AG09309 (cell line): ENCODE measurements at regions not wholly inside any gene's neighbourhood (a gene's known extent, or its start where the extent isn't known, plus 50 kb on each side); places are given as distances from the start of the nearest gene placed in this dataset.
"Not testable (repeated sequence)": the region's sequence is repeated elsewhere in the genome, so short reads cannot be mapped to it uniquely, and the experiment has no call there.

Experiments
- DNase-seq: peaks from one replicate; pipeline ENCODE4 v3.0.0-alpha.2; 2010; ENCODE audit warnings: low read depth
- H3K4me3 ChIP-seq: 2 replicates; pipeline ENCODE4 v1.5.1; 2011; ENCODE audit warnings: mild to moderate bottlenecking, low read depth, low read length, moderate library complexity; ENCODE audit not compliant: control insufficient read depth
- CTCF ChIP-seq: IDR thresholded peaks from 2 replicates; pipeline ENCODE4 v1.5.1; 2011; ENCODE audit warnings: mild to moderate bottlenecking, low read depth, low read length, inconsistent platforms; ENCODE audit not compliant: insufficient read depth, control insufficient read depth; ENCODE audit errors: missing control alignments

GRCh38 chr11:7143908-7144307 is 55.1 kb downstream of the RBMXL2 start:
- peak; percentile 17 for TF ChIP-seq CTCF
- DNase-seq, result peak; percentile 1
- no peak overlapping the region for H3K4me3 ChIP-seq

DNA sequence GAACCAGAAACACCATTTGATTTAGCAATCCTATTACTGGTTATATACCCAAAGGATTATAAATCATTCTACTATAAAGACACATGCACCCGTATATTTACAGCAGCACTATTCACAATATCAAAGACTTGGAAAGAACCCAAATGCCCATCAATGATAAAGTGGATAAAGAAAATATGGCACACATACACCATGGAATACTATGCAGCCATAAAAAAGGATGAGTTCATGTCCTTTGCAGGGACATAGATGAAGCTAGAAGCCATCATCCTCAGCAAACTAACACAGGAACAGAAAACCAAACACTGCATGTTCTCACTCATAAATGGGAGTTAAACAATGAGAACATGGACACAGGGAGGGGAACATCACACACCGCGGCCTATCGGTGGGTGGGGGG is 61.3 kb downstream of the RBMXL2 start:
- not testable (repeated sequence) for H3K4me3 ChIP-seq, DNase-seq

DNA sequence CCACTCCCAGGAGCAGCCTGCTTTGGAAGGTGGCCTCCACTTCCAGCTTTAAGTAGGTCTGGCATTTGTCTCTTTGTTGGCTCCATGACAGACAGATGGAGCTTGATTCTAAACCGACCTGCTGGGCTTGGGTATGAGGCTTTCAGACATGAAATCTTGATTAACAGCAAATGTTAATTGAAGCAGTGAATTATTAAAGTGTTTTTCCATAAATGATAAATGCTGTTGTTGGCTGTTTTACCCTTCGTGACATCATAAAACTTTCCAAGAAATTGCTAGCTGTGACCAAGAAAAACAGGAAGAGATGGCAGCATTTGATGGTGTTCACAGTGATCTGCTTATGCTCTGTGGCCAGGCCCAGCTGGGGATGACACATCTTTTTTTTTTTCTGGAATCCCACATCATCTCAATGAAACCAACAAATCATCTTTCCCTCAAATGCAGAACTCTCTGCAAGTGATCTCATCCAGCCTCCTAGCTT is 66.1 kb downstream of the RBMXL2 start:
- H3K4me3 ChIP-seq, result no peak overlapping the region
- no peak for DNase-seq
- no peak for TF ChIP-seq CTCF

- no peak for TF ChIP-seq CTCF
- no peak overlapping the region for H3K4me3 ChIP-seq
- no peak for DNase-seq
These were observed 72.2 kb downstream of the RBMXL2 start for GRCh38 chr11:7160814-7161489.

- no peak overlapping the region for H3K4me3 ChIP-seq
- no peak for TF ChIP-seq CTCF
- no peak for DNase-seq
These were observed 77.1 kb downstream of the RBMXL2 start for GRCh38 chr11:7165911-7166310.

DNA sequence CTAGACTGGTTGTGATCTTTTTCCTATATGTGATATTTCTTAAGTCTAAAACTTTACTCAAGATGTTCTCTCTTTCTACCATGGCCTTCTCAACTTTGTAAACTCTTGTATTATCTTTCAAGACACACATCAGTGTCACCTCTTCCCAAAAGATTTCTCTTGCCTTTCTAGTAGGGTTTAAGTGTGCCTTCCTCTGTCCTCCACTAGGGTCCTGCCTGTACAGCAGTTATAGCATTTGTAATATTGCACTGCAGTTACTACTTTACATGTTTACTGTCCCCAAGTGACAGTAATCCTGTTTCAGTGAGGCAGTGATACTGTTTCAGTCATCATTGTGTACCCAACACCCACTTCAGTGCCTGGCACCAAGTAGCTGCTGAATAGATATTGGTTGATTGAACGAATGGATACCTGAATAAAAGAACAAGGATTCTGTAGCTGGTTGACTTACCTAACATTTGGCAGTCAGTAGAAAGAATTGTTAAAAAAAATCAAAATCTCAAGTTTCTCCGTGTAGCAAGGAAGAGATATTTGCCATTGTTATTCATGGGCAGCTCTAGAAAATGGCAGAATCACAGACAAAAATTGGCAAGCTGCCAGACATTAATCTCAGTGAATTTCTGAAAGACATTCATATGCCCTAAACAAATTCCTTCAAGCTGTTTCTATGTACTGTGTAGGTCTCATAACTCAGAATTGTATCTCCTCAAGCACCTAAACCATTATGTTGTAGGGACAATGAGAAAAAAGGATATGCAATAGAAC is 79.4 kb downstream of the RBMXL2 start:
- TF ChIP-seq CTCF, result no peak
- DNase-seq, result no peak
- H3K4me3 ChIP-seq, result no peak overlapping the region

GRCh38 chr11:7168741-7168990 is 79.9 kb downstream of the RBMXL2 start:
- DNase-seq, result no peak
- no peak overlapping the region for H3K4me3 ChIP-seq
- no peak for TF ChIP-seq CTCF
